Fibroblast of lung (primary cell): ENCODE measurements at regions not wholly inside any gene's neighbourhood (a gene's known extent, or its start where the extent isn't known, plus 50 kb on each side); places are given as distances from the start of the nearest gene placed in this dataset.

Experiments used
- CTCF ChIP-seq, 2 donors: IDR thresholded peaks in 1 of 2; conservative IDR thresholded peaks in 1 of 2; 1 replicate in 1 of 2; 2 replicates in 1 of 2; pipeline ENCODE4 v1.5.1; 2011 to 2012; ENCODE audit warnings: low read length in 2 of 2, control low read depth in 1 of 2, inconsistent platforms in 1 of 2, low read depth in 1 of 2, mild to moderate bottlenecking in 1 of 2
- EZH2 ChIP-seq: IDR thresholded peaks from 2 replicates; pipeline ENCODE4 v1.5.1; 2012; ENCODE audit warnings: low read length, control low read depth, mild to moderate bottlenecking; ENCODE audit errors: missing control alignments

GRCh38 chr4:18942874-18943273, 921.3 kb upstream of the LCORL start:
- TF ChIP-seq CTCF (conservative IDR thresholded peaks at IDR 0.05 in 1 of 2, IDR thresholded peaks at IDR 0.05 in 1 of 2; ENCODE audit: low read depth in 1 of 2, low read length in 2 of 2) (no peak), EZH2 (no peak)
